ENCODE measurements at regions not wholly inside any gene's neighbourhood (a gene's known extent, or its start where the extent isn't known, plus 50 kb on each side); places are given as distances from the start of the nearest gene placed in this dataset.
"Not testable (repeated sequence)": the region's sequence is repeated elsewhere in the genome, so short reads cannot be mapped to it uniquely, and the experiment has no call there.

- DNase-seq, result no peak
Measured at GRCh38 chr1:232579958-232580941, 49.7 kb downstream of the SIPA1L2 start.

- DNase-seq, result no peak
Measured at GRCh38 chr1:232579466-232579865, 50.5 kb downstream of the SIPA1L2 start.

DNA sequence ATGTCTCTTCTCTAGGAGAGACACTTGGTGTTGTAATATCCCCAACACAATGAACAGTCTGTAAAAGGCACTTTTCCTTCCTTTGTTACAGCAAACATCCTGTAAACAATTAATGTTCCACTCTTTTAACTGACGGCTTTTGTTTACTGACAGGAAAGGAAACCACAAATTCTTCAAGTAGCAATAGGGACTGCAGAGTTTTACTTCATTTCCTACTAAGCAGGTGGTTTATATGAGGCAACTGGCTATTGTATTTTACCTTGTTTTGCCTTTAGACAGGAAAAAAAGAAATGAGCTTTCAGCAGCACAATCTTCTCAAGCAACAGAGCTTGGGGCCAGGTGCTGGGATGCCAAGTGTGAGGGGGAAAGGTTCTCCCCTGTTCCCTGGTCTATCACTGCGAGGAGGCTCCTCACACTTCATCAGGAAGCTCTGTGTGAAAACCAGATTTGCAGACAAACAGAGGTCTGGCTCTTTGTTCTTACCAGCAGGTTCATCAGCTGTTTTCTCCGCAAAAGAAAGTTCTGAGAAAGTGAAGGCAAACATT, 51.2 kb downstream of the SIPA1L2 start:
- DNase-seq, result no peak

DNA sequence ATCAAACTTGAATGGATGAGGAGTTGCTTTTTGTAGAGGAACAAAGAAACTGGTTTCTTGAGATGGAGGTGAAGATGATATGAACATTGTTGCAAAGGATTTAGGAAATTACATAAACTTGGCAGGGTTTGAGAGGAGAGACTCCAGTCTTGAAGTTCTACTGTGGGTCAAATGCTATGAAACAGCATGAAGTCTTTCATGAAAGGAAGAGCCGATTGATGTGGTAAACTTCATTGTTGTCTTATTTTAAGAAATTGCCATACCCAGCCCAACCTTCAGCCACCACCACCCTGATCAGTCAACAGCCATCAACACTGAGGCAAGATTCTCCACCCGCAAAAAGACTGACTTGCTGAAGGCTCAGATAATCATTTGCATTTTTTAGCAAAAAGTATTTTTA, 52.2 kb downstream of the SIPA1L2 start:
- no peak for DNase-seq

- no peak for DNase-seq
Measured at GRCh38 chr1:232576537-232576936, 53.4 kb downstream of the SIPA1L2 start.

- DNase-seq, result no peak
Measured at GRCh38 chr1:232575763-232576040, 54.2 kb downstream of the SIPA1L2 start.

DNA sequence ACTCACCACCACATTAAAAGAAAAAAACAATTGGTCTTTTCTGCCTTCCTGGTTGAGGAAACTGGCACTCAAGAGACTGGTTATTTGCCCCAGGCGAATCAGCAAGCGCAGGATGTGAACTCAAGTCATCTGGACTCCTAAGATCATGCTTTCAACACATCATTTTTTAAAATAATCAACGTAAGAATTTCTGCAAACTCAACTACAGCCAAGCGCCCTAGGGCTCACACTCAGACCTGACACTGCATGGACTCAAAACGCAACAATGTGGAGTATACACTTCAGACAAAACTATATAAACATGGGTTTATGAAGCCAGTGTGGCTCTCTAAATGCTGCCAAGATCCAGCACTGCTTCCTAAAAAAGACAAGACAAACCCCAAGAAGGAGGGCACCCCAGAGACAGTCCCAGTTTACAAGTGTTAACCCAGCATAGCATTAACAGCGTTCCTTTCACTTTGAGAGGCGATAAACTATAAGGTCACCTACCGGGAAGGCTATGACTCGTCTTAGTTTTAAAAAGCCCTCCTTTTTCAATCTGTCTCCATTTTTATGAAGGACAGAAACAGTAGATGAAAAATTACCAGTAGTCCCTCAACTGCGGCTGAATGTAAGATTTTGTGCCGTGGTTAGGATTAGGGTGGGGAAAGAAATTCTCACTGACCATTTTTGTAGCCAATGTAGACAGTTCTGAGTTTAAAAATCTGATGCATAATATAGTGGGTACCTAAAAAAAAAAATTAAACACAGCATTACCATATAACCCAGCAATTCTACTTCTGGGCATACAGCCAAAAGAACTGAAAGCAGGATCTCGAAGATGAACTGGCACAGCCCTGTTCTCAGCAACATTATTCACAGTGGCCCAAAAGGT, 54.8 kb downstream of the SIPA1L2 start:
- no peak for DNase-seq

DNA sequence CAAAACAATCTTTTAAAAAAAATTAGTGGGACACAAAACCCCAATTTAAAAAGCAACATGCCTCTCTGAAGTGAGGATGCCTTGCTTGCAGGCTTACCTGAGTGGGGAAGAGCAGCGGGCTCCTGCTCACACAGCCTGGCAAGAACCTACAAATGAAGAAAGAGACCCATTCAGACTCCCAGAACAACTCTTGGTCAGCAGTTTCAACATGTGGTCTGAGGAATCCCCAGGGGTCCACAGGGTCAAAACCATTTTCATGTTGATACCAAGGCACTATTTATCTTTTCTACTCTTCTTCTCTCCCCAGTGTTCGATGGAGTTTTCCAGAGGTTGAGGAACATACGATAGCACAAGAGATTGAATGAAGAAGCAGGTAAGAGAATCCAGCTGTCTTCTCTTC, 55.9 kb downstream of the SIPA1L2 start:
- no peak for DNase-seq

- DNase-seq, result peak; percentile 53
Measured at GRCh38 chr1:232571523-232571922, 58.4 kb downstream of the SIPA1L2 start.

DNA sequence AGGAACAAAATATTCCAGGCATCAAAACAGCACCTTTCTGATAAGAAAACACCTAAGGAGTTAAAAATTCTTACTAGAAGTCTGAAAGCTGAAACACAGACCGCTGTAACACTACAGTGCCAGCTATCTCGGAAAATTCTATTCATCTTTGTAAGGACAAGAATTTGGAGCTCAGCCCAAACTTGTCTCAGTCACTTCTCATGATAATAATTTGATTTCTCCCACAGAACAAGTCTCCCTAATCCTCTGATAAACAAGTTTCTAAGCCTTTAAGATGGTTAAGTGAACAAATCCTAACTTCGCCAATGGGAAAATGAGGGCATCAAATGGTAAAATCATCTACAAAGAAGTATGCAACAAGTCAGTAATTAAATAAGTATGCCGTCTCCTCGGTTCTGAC, 59.9 kb downstream of the SIPA1L2 start:
- no peak for DNase-seq

DNA sequence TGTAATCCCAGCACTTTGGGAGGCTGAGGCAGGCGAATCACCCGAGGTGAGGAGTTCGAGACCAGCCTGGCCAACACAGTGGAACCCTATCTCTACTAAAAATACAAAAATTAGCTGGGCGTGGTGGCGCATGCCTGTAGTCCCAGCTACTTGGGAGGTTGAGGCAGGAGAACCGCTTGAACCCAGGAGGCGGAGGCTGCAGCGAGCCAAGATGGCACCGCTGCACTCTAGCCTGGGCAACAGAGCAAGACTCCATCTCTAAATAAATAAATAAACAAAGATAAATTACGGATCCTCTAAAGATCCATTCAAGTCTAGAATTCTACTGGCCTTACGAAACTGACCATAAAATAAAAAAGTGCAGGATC, 60.4 kb downstream of the SIPA1L2 start:
- not testable (repeated sequence) for DNase-seq

GRCh38 chr1:232568906-232569553, 60.9 kb downstream of the SIPA1L2 start:
- no peak for DNase-seq

DNA sequence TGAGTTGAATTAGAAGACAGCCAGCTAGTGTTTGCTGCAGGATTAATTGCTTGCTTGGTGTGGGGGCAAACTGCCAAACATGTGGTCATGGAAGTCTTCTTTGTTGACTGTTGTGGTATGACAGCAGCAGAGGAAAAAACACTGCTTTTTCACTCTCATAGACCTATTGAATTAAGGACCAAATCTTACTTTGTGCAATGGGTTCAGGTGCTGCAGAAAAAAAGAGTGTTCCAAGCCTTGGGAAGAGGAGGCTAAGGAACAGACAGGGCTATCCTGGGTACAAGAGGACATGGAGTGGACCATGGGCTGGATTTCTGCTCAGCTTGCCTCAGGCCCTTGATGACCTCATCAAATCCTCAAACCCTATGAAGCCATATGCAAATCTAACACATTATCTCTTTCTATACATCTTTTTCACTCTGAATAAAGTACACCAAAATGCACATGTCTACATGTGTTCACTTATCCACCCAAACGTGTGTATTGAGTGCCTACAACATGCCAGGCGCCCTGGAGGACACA, 61.5 kb downstream of the SIPA1L2 start:
- DNase-seq, result no peak

GRCh38 chr1:232566093-232566492, 63.8 kb downstream of the SIPA1L2 start:
- no peak for DNase-seq

DNA sequence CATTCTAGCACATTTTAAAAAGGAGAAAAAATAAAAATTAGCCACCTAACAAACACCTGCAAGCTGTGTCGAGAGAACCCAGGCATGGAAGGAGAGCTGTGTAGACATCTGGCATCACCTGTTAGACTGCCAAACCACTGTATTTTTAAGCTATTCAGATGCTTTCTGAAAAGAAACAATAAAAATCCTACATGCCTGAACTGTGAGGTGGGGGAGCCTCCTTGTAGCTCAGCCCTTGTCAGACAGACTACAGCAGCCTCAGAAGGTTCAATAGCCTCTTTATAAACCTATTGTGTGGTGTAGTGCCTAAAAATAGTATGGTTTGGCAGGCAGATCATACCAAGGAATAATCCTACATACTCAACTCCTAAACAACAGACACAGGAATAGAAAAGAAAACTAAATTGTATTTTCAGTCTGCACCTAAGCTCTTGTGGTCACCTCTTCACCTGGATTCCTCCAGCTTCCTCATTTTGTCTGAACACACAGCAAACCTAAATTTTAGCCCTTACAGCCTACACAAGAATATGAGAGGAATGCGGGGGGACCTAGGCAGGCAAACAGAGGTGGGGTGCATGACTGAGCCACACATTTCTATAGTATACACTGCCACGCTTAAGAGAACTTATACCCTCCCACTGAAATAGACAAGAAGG, 67.0 kb downstream of the SIPA1L2 start:
- no peak for DNase-seq

- no peak for DNase-seq
Measured at GRCh38 chr1:232561381-232561780, 68.6 kb downstream of the SIPA1L2 start.

- no peak for DNase-seq
Measured at GRCh38 chr1:232560940-232561339, 69.0 kb downstream of the SIPA1L2 start.

- DNase-seq, result no peak
Measured at GRCh38 chr1:232558954-232559353, 71.0 kb downstream of the SIPA1L2 start.

- DNase-seq, result no peak
Measured at GRCh38 chr1:232557502-232558191, 72.3 kb downstream of the SIPA1L2 start.

- no peak for DNase-seq
Measured at GRCh38 chr1:232557096-232557495, 72.8 kb downstream of the SIPA1L2 start.

- DNase-seq, result no peak
Measured at GRCh38 chr1:232556351-232556750, 73.6 kb downstream of the SIPA1L2 start.

Data from fibroblast of upper back skin (primary cell).